Stimulated activated naive B cell treated with anti-CD40 and anti-IgM and Interleukin-4, amounts not matched to agents 10 μg/mL and 1 μg/mL and 100 μg/mL, for 72 hours (primary cell): ENCODE measurements at regions not wholly inside any gene's neighbourhood (a gene's known extent, or its start where the extent isn't known, plus 50 kb on each side); places are given as distances from the start of the nearest gene placed in this dataset.

Experiments
- ATAC-seq, 2 donors: fragments of 150-1000 bp; cut with Tn5 transposase; replicated peaks; 2 replicates each; pipeline ENCODE4 v1.10.0; 2021; ENCODE audit warnings: moderate library complexity in 1 of 2
- DNase-seq: peaks from one replicate; pipeline ENCODE4 v3.0.0; 2021
- H3K27ac Mint-ChIP-seq: one replicate; pipeline ENCODE4 v1.8.0; 2022; ENCODE audit warnings: mild to moderate bottlenecking, mixed read lengths
- H3K27me3 Mint-ChIP-seq, 2 donors: one replicate each; pipeline ENCODE4 v1.8.0; 2022; ENCODE audit warnings: mixed read lengths in 2 of 2
- H3K36me3 Mint-ChIP-seq, 2 donors: one replicate each; pipeline ENCODE4 v1.8.0; 2022; ENCODE audit warnings: mixed read lengths in 2 of 2, mild to moderate bottlenecking in 1 of 2
- H3K4me1 Mint-ChIP-seq, 2 donors: one replicate each; pipeline ENCODE4 v1.8.0; 2022; ENCODE audit warnings: mixed read lengths in 2 of 2, mild to moderate bottlenecking in 1 of 2
- H3K4me3 Mint-ChIP-seq, 2 donors: one replicate each; pipeline ENCODE4 v1.8.0; 2022; ENCODE audit warnings: mild to moderate bottlenecking in 2 of 2, mixed read lengths in 2 of 2, moderate library complexity in 1 of 2
- H3K9me3 Mint-ChIP-seq, 2 donors: one replicate each; pipeline ENCODE4 v1.8.0; 2022; ENCODE audit warnings: mixed read lengths in 2 of 2, mild to moderate bottlenecking in 1 of 2

GRCh38 chr15:25624504-25625177 lies 185.8 kb upstream of the UBE3A start:
- Mint-ChIP-seq H3K36me3 (no peaks in the 10 kb centered on the region), H3K4me3 (no peak overlapping the region), H3K9me3 (peaks cover 0 to 14% of the 10 kb centered on the region in 2 donors), H3K27ac (no peak overlapping the region), H3K27me3 (no peaks in the 10 kb centered on the region), H3K4me1 (no peaks in the 10 kb centered on the region)
- no peak for DNase-seq
- ATAC-seq: no peak

GRCh38 chr15:25623708-25624107 lies 184.9 kb upstream of the UBE3A start:
- H3K27ac Mint-ChIP-seq: no peak overlapping the region
- ATAC-seq (no peak), DNase-seq (no peak)
- H3K36me3 Mint-ChIP-seq: no peaks in the 10 kb centered on the region
- H3K4me3 Mint-ChIP-seq: no peak overlapping the region
- peaks cover 1 to 10% of the 10 kb centered on the region in 2 donors for H3K9me3 Mint-ChIP-seq
- H3K27me3 Mint-ChIP-seq: no peaks in the 10 kb centered on the region
- H3K4me1 Mint-ChIP-seq: no peaks in the 10 kb centered on the region

GRCh38 chr15:25620466-25620865 lies 181.6 kb upstream of the UBE3A start:
- Mint-ChIP-seq H3K4me3 (no peak overlapping the region), H3K4me1 (no peaks in the 10 kb centered on the region), H3K36me3 (no peaks in the 10 kb centered on the region), H3K9me3 (peaks cover 4 to 5% of the 10 kb centered on the region in 2 donors), H3K27ac (no peak overlapping the region), H3K27me3 (no peaks in the 10 kb centered on the region)
- DNase-seq (no peak), ATAC-seq (no peak)

- H3K27ac Mint-ChIP-seq: no peak overlapping the region
- H3K27me3 Mint-ChIP-seq: no peaks in the 10 kb centered on the region
- no peaks in the 10 kb centered on the region for H3K4me1 Mint-ChIP-seq
- peaks cover 4 to 5% of the 10 kb centered on the region in 2 donors for H3K9me3 Mint-ChIP-seq
- no peaks in the 10 kb centered on the region for H3K36me3 Mint-ChIP-seq
- DNase-seq (no peak), ATAC-seq (no peak)
- no peak overlapping the region for H3K4me3 Mint-ChIP-seq
These were observed 180.9 kb upstream of the UBE3A start for GRCh38 chr15:25619761-25620160.

GRCh38 chr15:25619076-25619475 lies 180.3 kb upstream of the UBE3A start:
- ATAC-seq (no peak), DNase-seq (no peak)
- H3K27me3 Mint-ChIP-seq: no peaks in the 10 kb centered on the region
- H3K9me3 Mint-ChIP-seq: peaks cover 4 to 5% of the 10 kb centered on the region in 2 donors
- H3K36me3 Mint-ChIP-seq: no peaks in the 10 kb centered on the region
- no peak overlapping the region for H3K27ac Mint-ChIP-seq
- no peaks in the 10 kb centered on the region for H3K4me1 Mint-ChIP-seq
- H3K4me3 Mint-ChIP-seq: no peak overlapping the region

GRCh38 chr15:25618161-25618560 lies 179.3 kb upstream of the UBE3A start:
- no peaks in the 10 kb centered on the region for H3K27me3 Mint-ChIP-seq
- no peak for ATAC-seq

GRCh38 chr15:25616471-25616870 lies 177.6 kb upstream of the UBE3A start:
- Mint-ChIP-seq H3K27ac (no peak overlapping the region), H3K4me1 (no peaks in the 10 kb centered on the region), H3K9me3 (peaks cover 5% of the 10 kb centered on the region in 2 donors)

More at GRCh38 chr15:25618161-25618560, 179.3 kb upstream of the UBE3A start:
- peaks cover 4 to 5% of the 10 kb centered on the region in 2 donors for H3K9me3 Mint-ChIP-seq
- no peak overlapping the region for H3K4me3 Mint-ChIP-seq
- no peak overlapping the region for H3K27ac Mint-ChIP-seq
- no peak for DNase-seq
- H3K36me3 Mint-ChIP-seq: no peaks in the 10 kb centered on the region
- H3K4me1 Mint-ChIP-seq: no peaks in the 10 kb centered on the region

GRCh38 chr15:25613134-25613533 lies 174.3 kb upstream of the UBE3A start:
- H3K4me3 Mint-ChIP-seq: no peak overlapping the region
- ATAC-seq (no peak), DNase-seq (no peak)
- peaks cover 0 to 6% of the 10 kb centered on the region in 2 donors for H3K9me3 Mint-ChIP-seq
- H3K27ac Mint-ChIP-seq: no peak overlapping the region
- H3K4me1 Mint-ChIP-seq: no peaks in the 10 kb centered on the region
- no peaks in the 10 kb centered on the region for H3K27me3 Mint-ChIP-seq
- H3K36me3 Mint-ChIP-seq: no peaks in the 10 kb centered on the region

More at GRCh38 chr15:25616471-25616870, 177.6 kb upstream of the UBE3A start:
- Mint-ChIP-seq H3K27me3 (no peaks in the 10 kb centered on the region), H3K4me3 (no peak overlapping the region), H3K36me3 (no peaks in the 10 kb centered on the region)
- DNase-seq (no peak), ATAC-seq (no peak)

GRCh38 chr15:25611603-25612002 lies 172.8 kb upstream of the UBE3A start:
- ATAC-seq (no peak), DNase-seq (no peak)
- Mint-ChIP-seq H3K27me3 (no peaks in the 10 kb centered on the region), H3K27ac (no peak overlapping the region), H3K4me3 (no peak overlapping the region), H3K4me1 (no peaks in the 10 kb centered on the region), H3K36me3 (no peaks in the 10 kb centered on the region), H3K9me3 (peaks cover 0 to 7% of the 10 kb centered on the region in 2 donors)

GRCh38 chr15:25609371-25609770 lies 170.5 kb upstream of the UBE3A start:
- Mint-ChIP-seq H3K4me3 (no peak overlapping the region), H3K36me3 (no peaks in the 10 kb centered on the region), H3K9me3 (peaks cover 2 to 9% of the 10 kb centered on the region in 2 donors), H3K27ac (no peak overlapping the region), H3K4me1 (no peaks in the 10 kb centered on the region), H3K27me3 (no peaks in the 10 kb centered on the region)
- ATAC-seq (no peak), DNase-seq (no peak)

- no peak overlapping the region for H3K4me3 Mint-ChIP-seq
- no peak for DNase-seq
- no peaks in the 10 kb centered on the region for H3K4me1 Mint-ChIP-seq
- peaks cover 6 to 12% of the 10 kb centered on the region in 2 donors for H3K9me3 Mint-ChIP-seq
- ATAC-seq: no peak
- H3K27ac Mint-ChIP-seq: no peak overlapping the region
- no peaks in the 10 kb centered on the region for H3K36me3 Mint-ChIP-seq
- H3K27me3 Mint-ChIP-seq: no peaks in the 10 kb centered on the region
These were observed 170.1 kb upstream of the UBE3A start for GRCh38 chr15:25608926-25609325.

- no peaks in the 10 kb centered on the region for H3K36me3 Mint-ChIP-seq
- DNase-seq (no peak), ATAC-seq (no peak)
- H3K27me3 Mint-ChIP-seq: no peaks in the 10 kb centered on the region
- H3K4me3 Mint-ChIP-seq: no peak overlapping the region
- peaks cover 8 to 16% of the 10 kb centered on the region in 2 donors for H3K9me3 Mint-ChIP-seq
- H3K4me1 Mint-ChIP-seq: no peaks in the 10 kb centered on the region
- H3K27ac Mint-ChIP-seq: no peak overlapping the region
These were observed 166.3 kb upstream of the UBE3A start for GRCh38 chr15:25605151-25605550.

- Mint-ChIP-seq H3K27me3 (no peaks in the 10 kb centered on the region), H3K4me3 (no peak overlapping the region), H3K4me1 (no peaks in the 10 kb centered on the region), H3K36me3 (peaks cover 0 to 3% of the 10 kb centered on the region in 2 donors), H3K9me3 (peaks cover 12 to 15% of the 10 kb centered on the region in 2 donors), H3K27ac (no peak overlapping the region)
- DNase-seq (no peak), ATAC-seq (no peak)
These were observed 161.9 kb upstream of the UBE3A start for GRCh38 chr15:25600751-25601150.

GRCh38 chr15:25597571-25597970 lies 158.7 kb upstream of the UBE3A start:
- H3K9me3 Mint-ChIP-seq: peaks cover 9 to 14% of the 10 kb centered on the region in 2 donors
- H3K36me3 Mint-ChIP-seq: peaks cover 0 to 3% of the 10 kb centered on the region in 2 donors
- DNase-seq: no peak
- H3K27me3 Mint-ChIP-seq: no peaks in the 10 kb centered on the region
- no peaks in the 10 kb centered on the region for H3K4me1 Mint-ChIP-seq
- no peak for ATAC-seq
- H3K27ac Mint-ChIP-seq: no peak overlapping the region
- no peak overlapping the region for H3K4me3 Mint-ChIP-seq

GRCh38 chr15:25596644-25597562 lies 158.1 kb upstream of the UBE3A start:
- H3K27ac Mint-ChIP-seq: no peak overlapping the region
- no peaks in the 10 kb centered on the region for H3K27me3 Mint-ChIP-seq
- H3K36me3 Mint-ChIP-seq: peaks cover 0 to 3% of the 10 kb centered on the region in 2 donors
- no peak for DNase-seq
- peaks cover 11 to 19% of the 10 kb centered on the region in 2 donors for H3K9me3 Mint-ChIP-seq
- no peaks in the 10 kb centered on the region for H3K4me1 Mint-ChIP-seq
- no peak for ATAC-seq
- no peak overlapping the region for H3K4me3 Mint-ChIP-seq
